ENCODE measurements at regions not wholly inside any gene's neighbourhood (a gene's known extent, or its start where the extent isn't known, plus 50 kb on each side); places are given as distances from the start of the nearest gene placed in this dataset.

DNA sequence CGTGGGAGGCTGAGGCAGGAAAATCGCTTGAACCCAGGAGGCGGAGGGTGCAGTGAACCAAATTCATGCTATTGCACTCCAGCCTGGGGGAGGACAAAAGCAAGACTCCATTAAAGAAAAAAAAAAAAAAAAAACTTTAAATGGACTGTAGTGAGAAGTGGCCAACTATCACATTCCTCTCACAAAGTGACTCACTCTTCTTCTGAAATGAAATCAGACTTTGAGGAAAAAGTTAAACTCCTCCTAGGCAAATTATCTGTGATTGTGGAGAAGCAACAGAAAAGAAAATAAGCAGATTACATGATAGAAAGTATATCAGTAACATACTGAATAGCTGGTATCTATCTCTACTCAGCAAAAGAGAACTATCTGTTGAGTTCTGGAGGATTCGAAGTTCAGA is 234.3 kb upstream of the PHF14 start:
- Histone ChIP-seq H3K4me1 (no peaks in the 10 kb centered on the region), H3K27me3 (no peaks in the 10 kb centered on the region), H3K27ac (no peak overlapping the region), H3K36me3 (no peaks in the 10 kb centered on the region), H3K4me3 (no peak overlapping the region), H3K9me3 (no peaks in the 10 kb centered on the region)
- no peak for TF ChIP-seq POLR2AphosphoS5 (IDR thresholded peaks at IDR 0.05)
- TF ChIP-seq, protein P1, sequence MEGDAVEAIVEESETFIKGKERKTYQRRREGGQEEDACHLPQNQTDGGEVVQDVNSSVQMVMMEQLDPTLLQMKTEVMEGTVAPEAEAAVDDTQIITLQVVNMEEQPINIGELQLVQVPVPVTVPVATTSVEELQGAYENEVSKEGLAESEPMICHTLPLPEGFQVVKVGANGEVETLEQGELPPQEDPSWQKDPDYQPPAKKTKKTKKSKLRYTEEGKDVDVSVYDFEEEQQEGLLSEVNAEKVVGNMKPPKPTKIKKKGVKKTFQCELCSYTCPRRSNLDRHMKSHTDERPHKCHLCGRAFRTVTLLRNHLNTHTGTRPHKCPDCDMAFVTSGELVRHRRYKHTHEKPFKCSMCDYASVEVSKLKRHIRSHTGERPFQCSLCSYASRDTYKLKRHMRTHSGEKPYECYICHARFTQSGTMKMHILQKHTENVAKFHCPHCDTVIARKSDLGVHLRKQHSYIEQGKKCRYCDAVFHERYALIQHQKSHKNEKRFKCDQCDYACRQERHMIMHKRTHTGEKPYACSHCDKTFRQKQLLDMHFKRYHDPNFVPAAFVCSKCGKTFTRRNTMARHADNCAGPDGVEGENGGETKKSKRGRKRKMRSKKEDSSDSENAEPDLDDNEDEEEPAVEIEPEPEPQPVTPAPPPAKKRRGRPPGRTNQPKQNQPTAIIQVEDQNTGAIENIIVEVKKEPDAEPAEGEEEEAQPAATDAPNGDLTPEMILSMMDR (IDR thresholded peaks at IDR 0.05), result no peak
- TF ChIP-seq POLR2A (IDR thresholded peaks at IDR 0.05), result no peak
- no peak for TF ChIP-seq EP300 (IDR thresholded peaks at IDR 0.05)
- ATAC-seq, result no peak
- 88% methylated on average over 1 to 4 of the region's 4 CpGs for WGBS, 2 donors (ENCODE audit: low coverage in 1 of 2)

DNA sequence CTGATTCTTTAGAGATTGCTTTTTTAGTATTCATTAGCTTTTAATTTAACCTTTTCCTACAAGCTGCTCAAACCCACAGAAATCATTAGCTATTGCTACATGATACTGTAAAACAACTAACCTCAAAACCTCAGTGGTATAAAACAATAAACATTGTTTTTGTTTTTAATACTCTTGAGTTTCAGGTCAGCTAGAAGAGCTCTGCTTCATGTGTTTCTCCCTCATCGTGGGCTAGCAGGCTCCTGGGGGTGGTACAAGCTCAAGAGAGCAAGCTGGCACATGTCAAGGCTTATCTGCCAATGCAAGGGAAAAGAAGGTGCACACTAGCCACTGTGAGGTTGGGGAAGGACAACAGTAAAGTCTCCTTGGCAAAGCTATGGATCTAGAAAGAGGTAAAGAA is 232.9 kb upstream of the PHF14 start:
- no peaks in the 10 kb centered on the region for H3K4me1 ChIP-seq
- no peak overlapping the region for H3K27ac ChIP-seq
- no peak for ATAC-seq
- no peaks in the 10 kb centered on the region for H3K36me3 ChIP-seq
- no peaks in the 10 kb centered on the region for H3K27me3 ChIP-seq
- TF ChIP-seq, protein P1 (IDR thresholded peaks at IDR 0.05), result no peak
- TF ChIP-seq POLR2AphosphoS5 (IDR thresholded peaks at IDR 0.05) (no peak), POLR2A (IDR thresholded peaks at IDR 0.05) (no peak), EP300 (IDR thresholded peaks at IDR 0.05) (no peak)
- H3K9me3 ChIP-seq, result no peaks in the 10 kb centered on the region
- 0 to 13% methylated on average over 1 of the region's 1 CpG for WGBS, 2 donors (ENCODE audit: low coverage in 1 of 2)
- H3K4me3 ChIP-seq, result no peak overlapping the region

DNA sequence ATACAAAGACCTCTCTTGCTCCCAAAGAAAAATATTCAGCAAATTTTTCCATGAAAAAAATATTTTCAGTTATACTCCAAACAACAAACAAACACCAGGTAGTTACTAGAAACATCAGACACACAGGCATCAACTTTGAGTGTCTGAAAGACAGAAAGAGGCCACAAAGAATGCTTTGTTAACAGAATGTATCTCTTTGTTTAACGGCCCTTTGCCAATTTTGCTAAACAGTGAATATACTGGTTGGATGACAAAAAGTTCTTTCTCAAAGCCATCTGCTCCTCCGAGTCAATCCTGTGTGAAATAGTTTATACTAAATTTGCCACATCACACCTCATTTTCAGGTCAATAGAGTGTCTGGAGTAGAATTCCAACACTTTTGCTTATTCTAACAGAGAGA is 216.7 kb upstream of the PHF14 start:
- no peak for ATAC-seq
- no peaks in the 10 kb centered on the region for H3K4me1 ChIP-seq
- no peaks in the 10 kb centered on the region for H3K27me3 ChIP-seq
- 37 to 46% methylated on average over 2 of the region's 2 CpGs for WGBS, 2 donors (ENCODE audit: low coverage in 1 of 2)
- no peak overlapping the region for H3K4me3 ChIP-seq
- H3K9me3 ChIP-seq, result peaks cover 0 to 28% (median 0%) of the 10 kb centered on the region in 3 donors
- H3K36me3 ChIP-seq, result no peaks in the 10 kb centered on the region
- TF ChIP-seq POLR2AphosphoS5 (IDR thresholded peaks at IDR 0.05), result no peak
- no peak for TF ChIP-seq EP300 (IDR thresholded peaks at IDR 0.05)
- TF ChIP-seq, protein P1 (IDR thresholded peaks at IDR 0.05), result no peak
- TF ChIP-seq POLR2A (IDR thresholded peaks at IDR 0.05), result no peak
- H3K27ac ChIP-seq, result no peak overlapping the region

DNA sequence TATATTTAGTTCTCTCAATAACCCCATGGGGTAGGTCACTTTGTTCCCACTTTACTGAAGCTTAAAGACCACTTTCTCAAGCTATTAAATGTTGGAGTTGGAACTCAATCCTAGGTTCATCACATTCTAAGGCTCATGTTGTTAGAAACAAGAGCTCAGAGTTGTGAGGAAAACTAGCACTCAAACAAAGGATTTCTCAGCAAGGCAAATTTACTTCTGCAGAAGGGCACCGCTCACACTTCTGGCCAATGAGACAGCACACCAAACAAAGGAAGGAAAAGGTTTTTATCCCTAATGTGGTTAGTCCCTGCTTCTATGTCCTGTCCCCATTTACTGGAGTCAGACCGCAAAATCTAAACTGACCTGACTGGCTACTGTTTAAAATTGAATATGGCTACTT is 214.6 kb upstream of the PHF14 start:
- WGBS, 2 donors (ENCODE audit: low coverage in 1 of 2), result 79 to 100% methylated on average over 2 of the region's 2 CpGs
- no peaks in the 10 kb centered on the region for H3K27me3 ChIP-seq
- no peak for ATAC-seq
- H3K36me3 ChIP-seq, result no peaks in the 10 kb centered on the region
- H3K27ac ChIP-seq, result no peak overlapping the region
- H3K4me3 ChIP-seq, result no peak overlapping the region
- no peaks in the 10 kb centered on the region for H3K4me1 ChIP-seq
- TF ChIP-seq, protein P1 (IDR thresholded peaks at IDR 0.05), result no peak
- no peak for TF ChIP-seq EP300 (IDR thresholded peaks at IDR 0.05)
- TF ChIP-seq POLR2A (IDR thresholded peaks at IDR 0.05), result no peak
- no peak for TF ChIP-seq POLR2AphosphoS5 (IDR thresholded peaks at IDR 0.05)
- H3K9me3 ChIP-seq, result peaks cover 0 to 28% (median 0%) of the 10 kb centered on the region in 3 donors

DNA sequence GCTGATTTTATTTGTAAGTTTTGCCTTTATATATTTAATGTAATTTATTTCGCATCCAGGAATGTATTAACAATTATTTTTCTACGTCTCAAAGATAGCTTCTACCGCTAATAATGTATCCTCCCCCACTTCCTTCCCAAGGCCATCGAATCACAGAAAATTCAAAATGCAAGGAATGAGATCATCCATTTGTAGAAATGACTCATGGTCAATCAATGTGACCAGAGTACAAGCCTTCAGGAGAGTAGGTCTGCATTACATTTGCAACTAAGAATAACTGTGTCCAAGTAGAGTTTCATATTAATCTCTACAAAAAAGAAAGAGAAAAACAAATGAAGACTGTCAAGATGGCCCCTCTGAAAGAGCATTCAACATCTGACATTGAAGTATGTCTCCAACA is 205.9 kb upstream of the PHF14 start:
- ATAC-seq, result no peak
- no peaks in the 10 kb centered on the region for H3K9me3 ChIP-seq
- TF ChIP-seq EP300 (IDR thresholded peaks at IDR 0.05), result no peak
- no peak for TF ChIP-seq POLR2A (IDR thresholded peaks at IDR 0.05)
- TF ChIP-seq POLR2AphosphoS5 (IDR thresholded peaks at IDR 0.05), result no peak
- TF ChIP-seq, protein P1 (IDR thresholded peaks at IDR 0.05), result no peak
- 84 to 86% methylated on average over 4 of the region's 4 CpGs for WGBS, 2 donors (ENCODE audit: low coverage in 1 of 2)
- H3K27me3 ChIP-seq, result no peaks in the 10 kb centered on the region
- H3K27ac ChIP-seq, result no peak overlapping the region
- H3K4me3 ChIP-seq, result no peak overlapping the region
- H3K4me1 ChIP-seq, result no peaks in the 10 kb centered on the region
- no peaks in the 10 kb centered on the region for H3K36me3 ChIP-seq
